H9 (cell line): ENCODE measurements at regions not wholly inside any gene's neighbourhood (a gene's known extent, or its start where the extent isn't known, plus 50 kb on each side); places are given as distances from the start of the nearest gene placed in this dataset.

Source experiments
- DNase-seq: peaks from one replicate; pipeline ENCODE4 v3.0.0-alpha.2; 2017
- H2AFZ ChIP-seq: one replicate; pipeline ENCODE4 v1.6.1; 2013; ENCODE audit warnings: mild to moderate bottlenecking, low read length, control low read depth, moderate library complexity
- H2AK5ac ChIP-seq: 2 replicates; pipeline ENCODE4 v1.6.1; 2013; ENCODE audit warnings: low read length, control low read depth, mixed read lengths; ENCODE audit not compliant: insufficient read length
- H2BK120ac ChIP-seq: one replicate; pipeline ENCODE4 v1.6.1; 2013; ENCODE audit warnings: low read depth, mild to moderate bottlenecking, low read length, control low read depth, inconsistent platforms; ENCODE audit not compliant: poor library complexity, severe bottlenecking
- H2BK12ac ChIP-seq: 2 replicates; pipeline ENCODE4 v1.6.1; 2013; ENCODE audit warnings: low read length, control low read depth, mixed read lengths, low read depth; ENCODE audit not compliant: insufficient read length
- H2BK15ac ChIP-seq: 2 replicates; pipeline ENCODE4 v1.6.1; 2013; ENCODE audit warnings: low read depth, low read length, control low read depth
- H2BK20ac ChIP-seq: one replicate; pipeline ENCODE4 v1.6.1; 2013; ENCODE audit warnings: low read depth, mild to moderate bottlenecking, low read length, control low read depth, inconsistent platforms; ENCODE audit not compliant: poor library complexity, severe bottlenecking
- H2BK5ac ChIP-seq: 2 replicates; pipeline ENCODE4 v1.6.1; 2013; ENCODE audit warnings: low read length, control low read depth, mixed read lengths; ENCODE audit not compliant: insufficient read length
- H3K14ac ChIP-seq: 2 replicates; pipeline ENCODE4 v1.6.1; 2013; ENCODE audit warnings: low read length, control low read depth; ENCODE audit not compliant: insufficient read depth
- H3K18ac ChIP-seq: 2 replicates; pipeline ENCODE4 v1.6.1; 2013; ENCODE audit warnings: low read depth, mild to moderate bottlenecking, mixed read lengths, low read length, control low read depth; ENCODE audit not compliant: insufficient read length
- H3K23ac ChIP-seq: 2 replicates; pipeline ENCODE4 v1.6.1; 2013; ENCODE audit warnings: low read length, control low read depth, mixed read lengths, low read depth; ENCODE audit not compliant: insufficient read length
- H3K23me2 ChIP-seq: 2 replicates; pipeline ENCODE4 v1.6.1; 2013; ENCODE audit warnings: low read depth, mild to moderate bottlenecking, mixed read lengths, low read length, control low read depth; ENCODE audit not compliant: insufficient read length, poor library complexity, severe bottlenecking
- H3K27ac ChIP-seq: 2 replicates; pipeline ENCODE4 v1.5.1; 2013; ENCODE audit warnings: low read length, control low read depth, mixed read lengths, low read depth; ENCODE audit not compliant: insufficient read length
- H3K27me3 ChIP-seq: 2 replicates; pipeline ENCODE4 v1.6.1; 2013; ENCODE audit warnings: low read length, control low read depth, inconsistent platforms; ENCODE audit not compliant: insufficient read depth
- H3K4ac ChIP-seq: 2 replicates; pipeline ENCODE4 v1.6.1; 2013; ENCODE audit warnings: low read depth, mild to moderate bottlenecking, control low read depth, inconsistent platforms, low read length, moderate library complexity
- H3K4me1 ChIP-seq: 2 replicates; pipeline ENCODE4 v1.6.1; 2013; ENCODE audit warnings: low read length, control low read depth, inconsistent platforms; ENCODE audit not compliant: insufficient read depth
- H3K4me2 ChIP-seq: 2 replicates; pipeline ENCODE4 v1.6.1; 2013; ENCODE audit warnings: low read length, control low read depth, mixed read lengths; ENCODE audit not compliant: insufficient read length, insufficient read depth
- H3K56ac ChIP-seq: 2 replicates; pipeline ENCODE4 v1.6.1; 2013; ENCODE audit warnings: low read depth, mild to moderate bottlenecking, mixed read lengths, low read length, control low read depth; ENCODE audit not compliant: insufficient read length
- H3K79me1 ChIP-seq: 2 replicates; pipeline ENCODE4 v1.6.1; 2013; ENCODE audit warnings: low read depth, mild to moderate bottlenecking, moderate library complexity, low read length, control low read depth, inconsistent platforms; ENCODE audit not compliant: insufficient read depth, poor library complexity, severe bottlenecking
- H3K79me2 ChIP-seq: 2 replicates; pipeline ENCODE4 v1.6.1; 2013; ENCODE audit warnings: low read length, control low read depth, inconsistent platforms; ENCODE audit not compliant: insufficient read depth
- H3K9ac ChIP-seq: 2 replicates; pipeline ENCODE4 v1.6.1; 2013; ENCODE audit warnings: low read length, control low read depth, mixed read lengths; ENCODE audit not compliant: insufficient read length; ENCODE audit errors: extremely low read depth
- H3K9me3 ChIP-seq: one replicate; pipeline ENCODE4 v1.6.1; 2013; ENCODE audit warnings: low read depth, low read length, inconsistent platforms; ENCODE audit not compliant: control insufficient read depth
- H3T11ph ChIP-seq: one replicate; pipeline ENCODE4 v1.6.1; 2013; ENCODE audit warnings: mild to moderate bottlenecking, low read length, control low read depth, inconsistent platforms
- H4K20me1 ChIP-seq: one replicate; pipeline ENCODE4 v1.6.1; 2013; ENCODE audit not compliant: control insufficient read depth, insufficient read length, insufficient read depth
- H4K5ac ChIP-seq: 2 replicates; pipeline ENCODE4 v1.6.1; 2013; ENCODE audit warnings: low read depth, mild to moderate bottlenecking, mixed read lengths, low read length, control low read depth; ENCODE audit not compliant: insufficient read length
- H4K8ac ChIP-seq: replicated peaks from 2 replicates; pipeline ENCODE4 v1.6.1; 2013; ENCODE audit warnings: low read length, control low read depth, mixed read lengths, low read depth; ENCODE audit not compliant: insufficient read length
- H4K91ac ChIP-seq: 2 replicates; pipeline ENCODE4 v1.6.1; 2013; ENCODE audit warnings: low read depth, mild to moderate bottlenecking, moderate library complexity, mixed read lengths, low read length, control low read depth; ENCODE audit not compliant: insufficient read length
- H3K27ac Mint-ChIP-seq, 3 experiments: 2 replicates in 2 of 3; 3 replicates in 1 of 3; pipeline ENCODE4 v1.8.0; 2020 to 2021; ENCODE audit warnings: mixed read lengths in 3 of 3, mild to moderate bottlenecking in 1 of 3, moderate library complexity in 1 of 3
- H3K27me3 Mint-ChIP-seq: 2 replicates; pipeline ENCODE4 v1.8.0; 2021; ENCODE audit warnings: low read depth, mild to moderate bottlenecking, moderate library complexity, mixed read lengths
- H3K36me3 Mint-ChIP-seq, 3 experiments: 2 replicates in 2 of 3; 3 replicates in 1 of 3; pipeline ENCODE4 v1.8.0; 2020 to 2021; ENCODE audit warnings: low read depth in 3 of 3, mixed read lengths in 3 of 3; ENCODE audit not compliant: insufficient read depth in 1 of 3
- H3K4me1 Mint-ChIP-seq, 2 experiments: 2 replicates each; pipeline ENCODE4 v1.8.0; 2020; ENCODE audit warnings: mixed read lengths in 2 of 2
- H3K4me3 Mint-ChIP-seq, 2 experiments: 2 replicates in 1 of 2; 3 replicates in 1 of 2; pipeline ENCODE4 v1.8.0; 2020 to 2021; ENCODE audit warnings: mild to moderate bottlenecking in 2 of 2, mixed read lengths in 2 of 2, moderate library complexity in 1 of 2
- H3K9me3 Mint-ChIP-seq, 2 experiments: 2 replicates in 1 of 2; 3 replicates in 1 of 2; pipeline ENCODE4 v1.8.0; 2020; ENCODE audit warnings: mild to moderate bottlenecking in 2 of 2, mixed read lengths in 2 of 2, moderate library complexity in 1 of 2
- WGBS: extraction: QIAGEN DNeasy Blood & Tissue Kit; methylation state at CpG from one replicate; pipeline ENCODE4 v1.1.7; 2013; ENCODE audit warnings: missing lambda C conversion rate, low lambda C conversion rate, mixed read lengths; ENCODE audit not compliant: insufficient read length; ENCODE audit errors: extremely low coverage; 5-methylcytosine and 5-hydroxymethylcytosine counted together
- TF ChIP-seq, protein P1 (sequence below): fragments of 200-600 bp; sonication (generic); conservative IDR thresholded peaks from 3 replicates; pipeline ENCODE4 v1.8.0; 2021; ENCODE audit warnings: antibody characterized with exemption, mild to moderate bottlenecking

DNA sequence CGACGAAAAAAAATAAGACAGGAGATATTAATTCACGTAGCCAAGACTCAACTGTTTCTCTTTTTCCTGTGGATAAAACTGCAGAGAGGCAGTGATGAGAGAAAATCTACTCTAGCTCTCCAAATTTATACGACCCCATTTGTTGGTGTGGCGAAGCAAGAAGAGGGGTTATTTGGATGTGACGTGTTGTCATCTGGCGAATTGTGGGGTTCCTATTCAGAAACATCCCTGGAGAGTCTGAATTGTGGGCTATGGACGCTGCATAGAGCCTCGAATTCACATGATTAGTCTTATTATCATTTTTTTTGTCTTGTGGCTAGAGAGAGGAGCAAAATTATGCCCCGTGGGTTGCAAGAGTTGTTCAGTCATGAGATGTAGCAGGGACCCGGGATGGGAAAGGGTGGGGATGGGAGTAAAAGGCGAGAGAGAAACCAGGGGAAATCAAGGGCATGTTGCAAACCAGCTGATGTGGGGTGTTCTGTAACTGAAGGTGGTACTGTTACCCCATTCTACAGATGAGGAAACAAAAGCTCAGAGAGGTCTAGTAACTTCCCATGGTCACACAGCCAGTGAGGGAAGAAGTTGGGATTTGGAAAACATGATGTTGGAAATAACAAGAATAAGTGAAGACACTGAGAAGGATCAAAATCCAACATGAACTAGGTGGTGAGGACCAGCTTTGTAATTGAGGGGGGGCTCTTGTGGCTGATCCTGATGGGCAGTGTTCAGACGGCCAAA lies 69.2 kb upstream of the SFMBT2 start:
- TF ChIP-seq, protein P1, sequence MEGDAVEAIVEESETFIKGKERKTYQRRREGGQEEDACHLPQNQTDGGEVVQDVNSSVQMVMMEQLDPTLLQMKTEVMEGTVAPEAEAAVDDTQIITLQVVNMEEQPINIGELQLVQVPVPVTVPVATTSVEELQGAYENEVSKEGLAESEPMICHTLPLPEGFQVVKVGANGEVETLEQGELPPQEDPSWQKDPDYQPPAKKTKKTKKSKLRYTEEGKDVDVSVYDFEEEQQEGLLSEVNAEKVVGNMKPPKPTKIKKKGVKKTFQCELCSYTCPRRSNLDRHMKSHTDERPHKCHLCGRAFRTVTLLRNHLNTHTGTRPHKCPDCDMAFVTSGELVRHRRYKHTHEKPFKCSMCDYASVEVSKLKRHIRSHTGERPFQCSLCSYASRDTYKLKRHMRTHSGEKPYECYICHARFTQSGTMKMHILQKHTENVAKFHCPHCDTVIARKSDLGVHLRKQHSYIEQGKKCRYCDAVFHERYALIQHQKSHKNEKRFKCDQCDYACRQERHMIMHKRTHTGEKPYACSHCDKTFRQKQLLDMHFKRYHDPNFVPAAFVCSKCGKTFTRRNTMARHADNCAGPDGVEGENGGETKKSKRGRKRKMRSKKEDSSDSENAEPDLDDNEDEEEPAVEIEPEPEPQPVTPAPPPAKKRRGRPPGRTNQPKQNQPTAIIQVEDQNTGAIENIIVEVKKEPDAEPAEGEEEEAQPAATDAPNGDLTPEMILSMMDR = no peak
- no peak overlapping the region for H4K5ac ChIP-seq
- no peak overlapping the region for H3K14ac ChIP-seq
- no peak overlapping the region for H3K56ac ChIP-seq
- no peak overlapping the region for H3K4me2 ChIP-seq
- H3K27me3 Mint-ChIP-seq = peaks cover 2% of the 10 kb centered on the region
- no peak overlapping the region for H3K9ac ChIP-seq
- H3T11ph ChIP-seq = no peak overlapping the region
- DNase-seq = no peak
- no peak overlapping the region for H3K23ac ChIP-seq
- H2BK12ac ChIP-seq = no peak overlapping the region
- no peak overlapping the region for H2AFZ ChIP-seq
- H3K79me2 ChIP-seq = no peaks in the 10 kb centered on the region
- no peaks in the 10 kb centered on the region for H3K23me2 ChIP-seq
- no peaks in the 10 kb centered on the region for H3K27me3 ChIP-seq
- H2AK5ac ChIP-seq = no peak overlapping the region
- H3K4ac ChIP-seq = no peak overlapping the region
- H4K20me1 ChIP-seq = no peaks in the 10 kb centered on the region
- H2BK15ac ChIP-seq = no peak overlapping the region
- no peaks in the 10 kb centered on the region; a peak in 1 of 7 replicates for H3K36me3 Mint-ChIP-seq
- H3K9me3 ChIP-seq = no peaks in the 10 kb centered on the region
- no peak overlapping the region for H2BK120ac ChIP-seq
- H3K4me3 Mint-ChIP-seq = no peak overlapping the region
- no peak overlapping the region for H4K91ac ChIP-seq
- H2BK5ac ChIP-seq = no peak overlapping the region
- no peaks in the 10 kb centered on the region for H3K79me1 ChIP-seq
- H3K4me1 ChIP-seq = peaks cover 4% of the 10 kb centered on the region; the same call in 1 of the 2 replicates
- no peak overlapping the region for H2BK20ac ChIP-seq
- no peak overlapping the region for H3K18ac ChIP-seq
- peaks cover 27 to 30% of the 10 kb centered on the region in 2 experiments for H3K4me1 Mint-ChIP-seq
- WGBS = no CpG with 5 or more reads among the region's 13 CpGs
- no peak overlapping the region for H4K8ac ChIP-seq
- no peak overlapping the region; a peak in 1 of 7 replicates for H3K27ac Mint-ChIP-seq
- H3K9me3 Mint-ChIP-seq = no peaks in the 10 kb centered on the region
- H3K27ac ChIP-seq = no peak overlapping the region
